ENCODE measurements at regions not wholly inside any gene's neighbourhood (a gene's known extent, or its start where the extent isn't known, plus 50 kb on each side); places are given as distances from the start of the nearest gene placed in this dataset.

- TF ChIP-seq, protein P1, sequence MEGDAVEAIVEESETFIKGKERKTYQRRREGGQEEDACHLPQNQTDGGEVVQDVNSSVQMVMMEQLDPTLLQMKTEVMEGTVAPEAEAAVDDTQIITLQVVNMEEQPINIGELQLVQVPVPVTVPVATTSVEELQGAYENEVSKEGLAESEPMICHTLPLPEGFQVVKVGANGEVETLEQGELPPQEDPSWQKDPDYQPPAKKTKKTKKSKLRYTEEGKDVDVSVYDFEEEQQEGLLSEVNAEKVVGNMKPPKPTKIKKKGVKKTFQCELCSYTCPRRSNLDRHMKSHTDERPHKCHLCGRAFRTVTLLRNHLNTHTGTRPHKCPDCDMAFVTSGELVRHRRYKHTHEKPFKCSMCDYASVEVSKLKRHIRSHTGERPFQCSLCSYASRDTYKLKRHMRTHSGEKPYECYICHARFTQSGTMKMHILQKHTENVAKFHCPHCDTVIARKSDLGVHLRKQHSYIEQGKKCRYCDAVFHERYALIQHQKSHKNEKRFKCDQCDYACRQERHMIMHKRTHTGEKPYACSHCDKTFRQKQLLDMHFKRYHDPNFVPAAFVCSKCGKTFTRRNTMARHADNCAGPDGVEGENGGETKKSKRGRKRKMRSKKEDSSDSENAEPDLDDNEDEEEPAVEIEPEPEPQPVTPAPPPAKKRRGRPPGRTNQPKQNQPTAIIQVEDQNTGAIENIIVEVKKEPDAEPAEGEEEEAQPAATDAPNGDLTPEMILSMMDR (IDR thresholded peaks at IDR 0.05), result no peak
- no peak for TF ChIP-seq POLR2A (IDR thresholded peaks at IDR 0.05)
Measured at GRCh38 chr5:53405396-53405795, 75.0 kb upstream of the FST start.

Measured in right lobe of liver (tissue), 4 donors.